Glomerular visceral epithelial cell (primary cell): ENCODE measurements at regions not wholly inside any gene's neighbourhood (a gene's known extent, or its start where the extent isn't known, plus 50 kb on each side); places are given as distances from the start of the nearest gene placed in this dataset.

Source experiments
- DNase-seq: peaks from one replicate; pipeline ENCODE4 v3.0.0-alpha.2; 2016; ENCODE audit errors: extremely low spot score

DNA sequence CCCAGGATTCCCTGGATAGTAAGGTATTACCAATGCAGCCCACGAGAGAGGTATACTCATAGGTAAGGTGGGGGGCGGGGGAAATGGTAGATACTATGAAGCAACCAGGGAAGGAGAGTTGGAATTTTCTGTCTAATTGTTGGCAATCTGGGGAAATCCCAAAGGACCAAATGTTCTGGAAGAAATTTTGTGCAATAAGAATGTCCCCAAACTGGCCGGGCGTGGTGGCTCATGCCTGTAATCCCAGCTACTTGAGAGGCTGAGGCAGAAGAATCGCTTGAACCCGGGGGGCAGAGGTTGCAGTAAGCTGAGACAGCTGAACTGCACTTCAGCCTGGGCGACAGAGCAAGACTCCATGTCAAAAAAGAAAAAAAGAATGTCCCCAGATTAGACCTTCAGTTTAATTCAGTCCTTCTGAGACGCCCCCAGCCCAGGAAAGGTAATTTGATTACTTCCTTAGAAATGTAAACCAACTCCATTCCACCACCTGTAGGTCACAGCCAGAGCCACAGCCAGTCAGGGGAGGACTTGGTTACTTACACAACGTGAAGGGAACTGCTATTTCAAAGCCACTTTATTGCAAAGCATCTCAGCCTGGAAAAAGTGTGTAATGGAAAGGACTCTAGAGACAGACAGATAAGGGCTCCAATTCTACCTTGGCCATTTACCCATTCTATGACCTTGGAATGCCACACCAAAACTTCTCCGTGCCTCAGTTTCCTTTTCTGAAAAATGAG lies 50.0 kb upstream of the KLF4 start:
- DNase-seq = no peak
